C4-2B (cell line): ENCODE measurements at regions not wholly inside any gene's neighbourhood (a gene's known extent, or its start where the extent isn't known, plus 50 kb on each side); places are given as distances from the start of the nearest gene placed in this dataset.
"Not testable (repeated sequence)": the region's sequence is repeated elsewhere in the genome, so short reads cannot be mapped to it uniquely, and the experiment has no call there.

Experiments
- H3K27ac ChIP-seq: fragments of 450-650 bp; 2 replicates; pipeline ENCODE4 v1.5.1; 2017
- ZFX ChIP-seq: fragments of 450-650 bp; IDR thresholded peaks from 2 replicates; pipeline ENCODE4 v1.6.1; 2017
- TF ChIP-seq, protein P1 (sequence below): fragments of 450-650 bp; conservative IDR thresholded peaks from 2 replicates; pipeline ENCODE4 v1.5.1; 2017; ENCODE audit warnings: mild to moderate bottlenecking

DNA sequence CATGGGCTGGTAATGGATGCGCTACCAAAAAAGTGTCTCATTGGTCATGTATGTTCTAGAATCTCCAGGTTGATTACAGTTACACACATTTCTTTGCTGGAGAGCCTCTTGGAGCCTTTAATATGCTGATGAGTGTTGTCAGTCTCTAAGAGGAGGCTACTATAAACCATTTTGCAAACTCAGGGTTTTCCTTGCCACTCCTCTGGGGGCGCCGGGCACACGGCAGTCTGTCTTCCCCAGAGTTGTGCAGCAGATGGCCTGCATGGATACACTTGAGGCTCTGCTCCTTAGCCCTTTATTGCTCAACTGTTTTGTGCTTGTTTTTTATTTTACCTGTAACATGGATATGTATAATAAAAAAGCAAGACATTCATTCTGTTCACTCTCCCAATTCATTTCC, 196.5 kb downstream of the ACTR3B start:
- TF ChIP-seq, protein P1, sequence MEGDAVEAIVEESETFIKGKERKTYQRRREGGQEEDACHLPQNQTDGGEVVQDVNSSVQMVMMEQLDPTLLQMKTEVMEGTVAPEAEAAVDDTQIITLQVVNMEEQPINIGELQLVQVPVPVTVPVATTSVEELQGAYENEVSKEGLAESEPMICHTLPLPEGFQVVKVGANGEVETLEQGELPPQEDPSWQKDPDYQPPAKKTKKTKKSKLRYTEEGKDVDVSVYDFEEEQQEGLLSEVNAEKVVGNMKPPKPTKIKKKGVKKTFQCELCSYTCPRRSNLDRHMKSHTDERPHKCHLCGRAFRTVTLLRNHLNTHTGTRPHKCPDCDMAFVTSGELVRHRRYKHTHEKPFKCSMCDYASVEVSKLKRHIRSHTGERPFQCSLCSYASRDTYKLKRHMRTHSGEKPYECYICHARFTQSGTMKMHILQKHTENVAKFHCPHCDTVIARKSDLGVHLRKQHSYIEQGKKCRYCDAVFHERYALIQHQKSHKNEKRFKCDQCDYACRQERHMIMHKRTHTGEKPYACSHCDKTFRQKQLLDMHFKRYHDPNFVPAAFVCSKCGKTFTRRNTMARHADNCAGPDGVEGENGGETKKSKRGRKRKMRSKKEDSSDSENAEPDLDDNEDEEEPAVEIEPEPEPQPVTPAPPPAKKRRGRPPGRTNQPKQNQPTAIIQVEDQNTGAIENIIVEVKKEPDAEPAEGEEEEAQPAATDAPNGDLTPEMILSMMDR, result no peak; the same call in 1 of the 2 replicates
- TF ChIP-seq ZFX, result no peak
- no peak overlapping the region for H3K27ac ChIP-seq

DNA sequence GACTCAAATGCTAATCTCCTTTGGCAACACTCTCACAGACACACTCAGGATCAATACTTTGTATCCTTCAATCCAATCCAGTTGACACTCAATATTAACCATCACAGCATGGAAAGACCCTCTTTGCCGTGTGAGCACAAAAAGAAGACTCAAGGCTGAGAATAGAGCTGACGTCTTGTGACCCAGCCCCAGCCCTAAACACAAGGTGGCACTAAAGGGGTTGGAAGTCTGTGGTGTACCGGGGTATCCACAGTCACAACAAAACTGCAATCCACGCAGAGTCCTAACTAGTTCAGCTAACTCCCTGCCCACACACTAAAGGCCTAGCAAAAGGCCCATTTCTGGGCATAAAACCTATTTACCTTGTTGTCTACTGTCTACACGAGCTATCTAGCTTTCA, 200.1 kb downstream of the ACTR3B start:
- H3K27ac ChIP-seq, result no peak overlapping the region
- no peak for TF ChIP-seq ZFX
- TF ChIP-seq, protein P1, result peak; percentile 15; the same call in 1 of the 2 replicates

DNA sequence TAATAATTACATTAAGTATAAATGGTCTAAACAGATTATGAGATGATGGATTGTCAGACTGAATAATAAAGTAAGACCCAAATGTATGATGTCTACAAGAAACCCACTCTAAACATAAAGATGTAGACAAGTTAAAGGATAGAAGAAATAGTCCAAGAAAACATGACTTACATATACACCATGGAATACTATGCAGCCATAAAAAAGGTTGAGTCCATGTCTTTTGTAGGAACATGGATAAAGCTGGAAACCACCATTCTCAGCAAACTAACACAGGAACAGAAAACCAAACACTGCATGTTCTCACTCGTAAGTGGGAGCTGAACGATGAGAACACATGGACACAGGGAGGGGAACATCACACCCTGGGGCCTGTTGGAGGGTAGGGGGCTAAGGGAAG, 202.2 kb downstream of the ACTR3B start:
- H3K27ac ChIP-seq, result not testable (repeated sequence)

DNA sequence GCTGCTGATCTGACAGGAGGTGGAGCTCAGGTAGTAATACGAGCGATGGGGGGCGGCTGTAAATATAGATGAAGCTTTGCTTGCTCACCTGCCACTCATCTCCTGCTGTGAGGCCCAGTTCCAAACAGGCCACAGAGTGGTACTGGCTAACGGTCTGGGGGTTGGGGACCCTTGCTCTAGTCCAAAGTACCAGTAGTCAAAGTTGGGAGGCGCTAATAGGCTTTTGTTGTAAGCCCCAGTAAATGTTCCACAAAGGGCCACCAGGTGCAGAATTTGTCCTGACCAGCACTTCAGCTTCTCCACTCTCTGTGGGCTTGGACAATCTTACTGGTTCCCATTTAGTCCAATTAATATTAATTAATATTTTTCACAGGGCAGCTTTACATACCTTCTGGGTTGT, 206.6 kb downstream of the ACTR3B start:
- TF ChIP-seq ZFX, result no peak
- TF ChIP-seq, protein P1, result no peak
- no peak overlapping the region for H3K27ac ChIP-seq

DNA sequence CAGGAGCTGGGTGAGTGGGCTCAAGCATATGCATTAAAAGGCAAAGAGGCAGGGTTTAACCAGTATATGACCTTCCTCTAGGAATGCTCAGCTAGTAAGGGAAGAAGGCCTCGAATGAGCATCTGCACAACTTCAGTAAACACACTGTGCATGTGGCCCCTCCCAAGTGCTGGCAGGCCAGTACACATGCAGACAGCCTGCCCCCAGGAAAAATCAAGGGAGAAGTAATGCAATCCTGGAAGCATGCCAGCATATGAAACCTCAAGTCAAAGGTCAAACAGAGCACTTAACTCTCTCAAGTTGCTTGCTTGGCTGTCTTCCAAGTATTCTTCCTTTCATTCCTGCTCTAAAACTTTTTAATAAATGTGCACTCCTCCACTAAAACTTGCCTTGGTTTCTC, 208.4 kb downstream of the ACTR3B start:
- no peak for TF ChIP-seq ZFX
- TF ChIP-seq, protein P1, result no peak

DNA sequence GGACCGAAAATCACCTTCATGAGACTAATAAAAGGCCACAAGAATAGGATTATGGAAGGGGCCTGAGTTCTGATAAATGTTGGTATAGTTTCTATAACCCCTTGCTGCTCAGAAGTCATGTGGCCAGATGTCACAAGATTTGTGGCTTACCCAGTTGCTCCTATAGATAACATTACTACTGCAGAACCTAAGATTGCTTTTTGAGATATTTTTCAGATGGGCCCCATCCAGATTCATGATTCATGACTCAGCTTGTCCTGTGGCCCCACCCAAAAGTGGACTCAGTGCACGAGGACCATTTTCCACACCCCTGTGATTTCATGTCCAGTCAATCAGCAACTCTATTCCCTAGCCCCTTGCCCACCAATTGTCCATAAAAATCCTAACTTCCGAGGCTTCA, 209.0 kb downstream of the ACTR3B start:
- H3K27ac ChIP-seq, result no peak overlapping the region
- no peak for TF ChIP-seq ZFX
- TF ChIP-seq, protein P1, result no peak

More for the DNA sequence above, 208.4 kb downstream of the ACTR3B start:
- no peak overlapping the region for H3K27ac ChIP-seq

DNA sequence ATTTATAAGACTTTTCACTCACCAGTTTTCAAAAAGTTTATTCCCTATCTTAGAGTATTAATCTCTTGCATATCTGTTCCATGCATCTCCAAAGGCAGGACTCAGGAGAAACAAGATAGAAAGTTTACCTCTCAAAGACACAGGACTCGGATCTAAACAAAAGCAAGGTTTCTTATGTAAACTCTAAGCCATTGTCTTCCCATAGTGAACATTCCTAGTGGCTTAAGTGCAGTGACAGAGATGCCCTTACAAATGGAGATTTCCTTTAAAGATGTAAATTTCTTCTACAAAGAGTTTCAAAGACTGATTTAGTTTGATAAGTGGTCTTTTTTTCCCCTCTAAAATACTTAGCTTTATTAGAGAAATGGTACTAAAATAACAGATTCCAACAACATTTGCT, 209.8 kb downstream of the ACTR3B start:
- no peak overlapping the region for H3K27ac ChIP-seq

DNA sequence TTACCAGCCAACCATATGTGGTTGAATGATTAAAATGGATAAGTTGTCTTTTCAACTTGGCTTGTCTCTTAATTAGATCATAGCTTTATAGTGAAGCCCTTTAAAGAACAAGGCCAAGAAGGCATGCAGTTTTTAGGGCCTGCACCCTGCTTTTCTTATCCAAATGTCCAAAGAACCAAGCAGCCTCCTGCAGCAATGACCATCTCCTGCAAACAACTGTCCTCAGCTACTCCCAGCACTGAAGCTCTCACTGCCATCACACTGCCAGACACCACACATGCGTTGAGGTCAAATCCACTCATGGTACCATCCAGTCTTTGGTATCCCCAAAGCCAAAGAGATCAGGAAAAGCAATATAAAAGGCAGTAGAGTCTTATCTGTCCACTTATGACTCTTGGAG, 210.3 kb downstream of the ACTR3B start:
- no peak overlapping the region for H3K27ac ChIP-seq
- TF ChIP-seq ZFX, result no peak
- TF ChIP-seq, protein P1, result no peak

More for the DNA sequence above, 209.8 kb downstream of the ACTR3B start:
- TF ChIP-seq, protein P1, result no peak
- TF ChIP-seq ZFX, result no peak
